Testis (tissue), 2 donors: ENCODE measurements at regions not wholly inside any gene's neighbourhood (a gene's known extent, or its start where the extent isn't known, plus 50 kb on each side); places are given as distances from the start of the nearest gene placed in this dataset.

Experiments used
- CTCF ChIP-seq, 3 experiments: fragments of 450-650 bp in 2 of 3; fragments of 200-600 bp in 1 of 3; sonication (generic) in 1 of 3; IDR thresholded peaks; one replicate each; pipeline ENCODE4 v1.5.1; 2016 to 2019; ENCODE audit warnings: antibody characterized with exemption in 3 of 3, mild to moderate bottlenecking in 2 of 3, moderate library complexity in 1 of 3
- POLR2A ChIP-seq: fragments of 450-650 bp; IDR thresholded peaks from one replicate; pipeline ENCODE4 v1.6.1; 2017; ENCODE audit warnings: antibody characterized with exemption, mild to moderate bottlenecking, moderate library complexity

- no peak for TF ChIP-seq CTCF (IDR thresholded peaks at IDR 0.05)
- TF ChIP-seq POLR2A: no peak
Measured at GRCh38 chrX:39716401-39716800, 381.4 kb downstream of the BCOR start.
